Glutamatergic neuron (in vitro differentiated cells): ENCODE measurements at regions not wholly inside any gene's neighbourhood (a gene's known extent, or its start where the extent isn't known, plus 50 kb on each side); places are given as distances from the start of the nearest gene placed in this dataset.

Source experiments
- DNase-seq: peaks from one replicate; pipeline ENCODE4 v3.0.0; 2022
- H3K27ac Mint-ChIP-seq: one replicate; pipeline ENCODE4 v1.8.0; 2020; ENCODE audit warnings: mild to moderate bottlenecking, mixed read lengths, inconsistent platforms; ENCODE audit not compliant: unreplicated experiment
- H3K27me3 Mint-ChIP-seq: one replicate; pipeline ENCODE4 v1.8.0; 2020; ENCODE audit warnings: mild to moderate bottlenecking, moderate library complexity, mixed read lengths, inconsistent platforms; ENCODE audit not compliant: unreplicated experiment
- H3K36me3 Mint-ChIP-seq: one replicate; pipeline ENCODE4 v1.8.0; 2020; ENCODE audit warnings: mild to moderate bottlenecking, mixed read lengths, inconsistent platforms; ENCODE audit not compliant: unreplicated experiment
- H3K4me1 Mint-ChIP-seq: one replicate; pipeline ENCODE4 v1.8.0; 2020; ENCODE audit warnings: mild to moderate bottlenecking, low read depth, mixed read lengths, inconsistent platforms; ENCODE audit not compliant: unreplicated experiment
- H3K4me3 Mint-ChIP-seq: one replicate; pipeline ENCODE4 v1.8.0; 2020; ENCODE audit warnings: mild to moderate bottlenecking, mixed read lengths, inconsistent platforms; ENCODE audit not compliant: unreplicated experiment
- H3K9me3 Mint-ChIP-seq: one replicate; pipeline ENCODE4 v1.8.0; 2020; ENCODE audit warnings: mild to moderate bottlenecking, moderate library complexity, mixed read lengths, inconsistent platforms; ENCODE audit not compliant: unreplicated experiment
- CTCF ChIP-seq: fragments of 200-600 bp; sonication (generic); IDR thresholded peaks from one replicate; pipeline ENCODE4 v1.5.0; 2021; ENCODE audit not compliant: partially characterized antibody, unreplicated experiment

- Mint-ChIP-seq H3K36me3 (no peaks in the 10 kb centered on the region), H3K27ac (no peak overlapping the region), H3K9me3 (peaks cover 1% of the 10 kb centered on the region), H3K27me3 (peaks cover 1% of the 10 kb centered on the region), H3K4me3 (no peak overlapping the region), H3K4me1 (no peaks in the 10 kb centered on the region)
- TF ChIP-seq CTCF = no peak
- no peak for DNase-seq
These were observed 102.8 kb upstream of the F3 start for GRCh38 chr1:94644352-94644751.

- H3K9me3 Mint-ChIP-seq = peaks cover 1% of the 10 kb centered on the region
- no peak for DNase-seq
- no peak overlapping the region for H3K4me3 Mint-ChIP-seq
- peaks cover 1% of the 10 kb centered on the region for H3K27me3 Mint-ChIP-seq
- H3K27ac Mint-ChIP-seq = no peak overlapping the region
- H3K36me3 Mint-ChIP-seq = no peaks in the 10 kb centered on the region
- TF ChIP-seq CTCF = no peak
- no peaks in the 10 kb centered on the region for H3K4me1 Mint-ChIP-seq
These were observed 102.3 kb upstream of the F3 start for GRCh38 chr1:94643819-94644218.

- no peak for DNase-seq
- Mint-ChIP-seq H3K36me3 (no peaks in the 10 kb centered on the region), H3K9me3 (peaks cover 1% of the 10 kb centered on the region), H3K27ac (no peak overlapping the region), H3K4me3 (no peak overlapping the region), H3K27me3 (peaks cover 1% of the 10 kb centered on the region), H3K4me1 (no peaks in the 10 kb centered on the region)
- no peak for TF ChIP-seq CTCF
These were observed 101.2 kb upstream of the F3 start for GRCh38 chr1:94642617-94643321.

- no peak overlapping the region for H3K27ac Mint-ChIP-seq
- H3K9me3 Mint-ChIP-seq = peaks cover 1% of the 10 kb centered on the region
- peaks cover 1% of the 10 kb centered on the region for H3K27me3 Mint-ChIP-seq
- TF ChIP-seq CTCF = no peak
- peaks cover 4% of the 10 kb centered on the region for H3K4me1 Mint-ChIP-seq
- no peak overlapping the region for H3K4me3 Mint-ChIP-seq
- DNase-seq = no peak
- H3K36me3 Mint-ChIP-seq = no peaks in the 10 kb centered on the region
These were observed 100.4 kb upstream of the F3 start for GRCh38 chr1:94641990-94642389.

- H3K27me3 Mint-ChIP-seq = peaks cover 1% of the 10 kb centered on the region
- no peak for DNase-seq
- no peak overlapping the region for H3K27ac Mint-ChIP-seq
- H3K9me3 Mint-ChIP-seq = peaks cover 1% of the 10 kb centered on the region
- peaks cover 17% of the 10 kb centered on the region for H3K4me1 Mint-ChIP-seq
- no peak for TF ChIP-seq CTCF
- no peak overlapping the region for H3K4me3 Mint-ChIP-seq
- no peaks in the 10 kb centered on the region for H3K36me3 Mint-ChIP-seq
These were observed 98.6 kb upstream of the F3 start for GRCh38 chr1:94640125-94640524.
